ENCODE measurements at regions not wholly inside any gene's neighbourhood (a gene's known extent, or its start where the extent isn't known, plus 50 kb on each side); places are given as distances from the start of the nearest gene placed in this dataset.

DNA sequence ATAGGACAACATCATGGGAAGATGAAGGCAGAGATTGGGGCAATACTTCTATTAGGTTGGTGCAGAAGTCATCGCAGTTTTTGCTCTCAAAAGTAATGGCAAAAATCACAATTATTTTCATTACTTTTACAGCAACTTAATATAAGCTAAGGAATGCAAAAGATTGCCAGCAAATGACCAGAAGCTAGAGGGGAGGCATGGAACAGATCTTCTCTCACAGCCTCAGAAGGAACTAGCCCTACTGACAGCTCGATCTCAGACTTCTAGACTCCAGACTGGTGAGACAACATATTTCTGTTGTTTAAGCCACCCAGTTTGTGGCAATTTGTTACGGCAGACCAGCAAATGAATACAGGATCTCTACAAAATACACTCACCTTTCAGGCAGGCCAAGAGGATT is 348.5 kb upstream of the TBX3 start:
- TF ChIP-seq, protein P1, sequence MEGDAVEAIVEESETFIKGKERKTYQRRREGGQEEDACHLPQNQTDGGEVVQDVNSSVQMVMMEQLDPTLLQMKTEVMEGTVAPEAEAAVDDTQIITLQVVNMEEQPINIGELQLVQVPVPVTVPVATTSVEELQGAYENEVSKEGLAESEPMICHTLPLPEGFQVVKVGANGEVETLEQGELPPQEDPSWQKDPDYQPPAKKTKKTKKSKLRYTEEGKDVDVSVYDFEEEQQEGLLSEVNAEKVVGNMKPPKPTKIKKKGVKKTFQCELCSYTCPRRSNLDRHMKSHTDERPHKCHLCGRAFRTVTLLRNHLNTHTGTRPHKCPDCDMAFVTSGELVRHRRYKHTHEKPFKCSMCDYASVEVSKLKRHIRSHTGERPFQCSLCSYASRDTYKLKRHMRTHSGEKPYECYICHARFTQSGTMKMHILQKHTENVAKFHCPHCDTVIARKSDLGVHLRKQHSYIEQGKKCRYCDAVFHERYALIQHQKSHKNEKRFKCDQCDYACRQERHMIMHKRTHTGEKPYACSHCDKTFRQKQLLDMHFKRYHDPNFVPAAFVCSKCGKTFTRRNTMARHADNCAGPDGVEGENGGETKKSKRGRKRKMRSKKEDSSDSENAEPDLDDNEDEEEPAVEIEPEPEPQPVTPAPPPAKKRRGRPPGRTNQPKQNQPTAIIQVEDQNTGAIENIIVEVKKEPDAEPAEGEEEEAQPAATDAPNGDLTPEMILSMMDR (conservative IDR thresholded peaks at IDR 0.05; ENCODE audit: low read length): no peak
- no peak for TF ChIP-seq EZH2phosphoT487 (IDR thresholded peaks at IDR 0.05; ENCODE audit: borderline replicate concordance)

Data from Loucy (cell line).